Lower leg skin (tissue), 4 donors: ENCODE measurements at regions not wholly inside any gene's neighbourhood (a gene's known extent, or its start where the extent isn't known, plus 50 kb on each side); places are given as distances from the start of the nearest gene placed in this dataset.
"Not testable (repeated sequence)": the region's sequence is repeated elsewhere in the genome, so short reads cannot be mapped to it uniquely, and the experiment has no call there.

Experiments used
- DNase-seq, 2 donors: peaks; one replicate each; pipeline ENCODE4 v3.0.0-alpha.2; 2019; ENCODE audit warnings: low spot score in 2 of 2
- H3K4me3 ChIP-seq: fragments of 200-600 bp; sonication (generic); 2 replicates; pipeline ENCODE4 v1.5.1; 2017; ENCODE audit warnings: mild to moderate bottlenecking, low read depth; ENCODE audit not compliant: poor library complexity, severe bottlenecking
- CTCF ChIP-seq, 3 donors: fragments of 450-650 bp; IDR thresholded peaks; one replicate each; pipeline ENCODE4 v1.5.1; 2016; ENCODE audit warnings: antibody characterized with exemption in 3 of 3, mild to moderate bottlenecking in 3 of 3, moderate library complexity in 2 of 3
- POLR2A ChIP-seq, 2 donors: fragments of 450-650 bp; IDR thresholded peaks; one replicate each; pipeline ENCODE4 v1.6.1; 2016 to 2017; ENCODE audit warnings: antibody characterized with exemption in 2 of 2, mild to moderate bottlenecking in 1 of 2, moderate library complexity in 1 of 2
- WGBS, 2 donors: methylation state at CpG; one replicate each; pipeline ENCODE4 v1.1.5; 2018; 5-methylcytosine and 5-hydroxymethylcytosine counted together
- intact Hi-C: fragments of 100-400 bp; cut with DNase I; formaldehyde crosslinking; loops from one replicate; pipeline ENCODE4 v1.15.0; 2023; ENCODE audit warnings: low total_unique reads

GRCh38 chr7:131835141-131835540, 278.7 kb upstream of the PODXL start:
- WGBS, 2 donors = 80 to 81% methylated on average over 3 of the region's 3 CpGs
- DNase-seq = no peak
- no peak overlapping the region for H3K4me3 ChIP-seq
- intact Hi-C loops = no loop called here
- no peak for TF ChIP-seq CTCF (IDR thresholded peaks at IDR 0.05)
- TF ChIP-seq POLR2A (IDR thresholded peaks at IDR 0.05) = no peak

GRCh38 chr7:131830681-131831080, 274.3 kb upstream of the PODXL start:
- H3K4me3 ChIP-seq = no peak overlapping the region
- TF ChIP-seq CTCF (IDR thresholded peaks at IDR 0.05) (no peak), POLR2A (IDR thresholded peaks at IDR 0.05) (no peak)
- DNase-seq = no peak
- 78 to 81% methylated on average over 11 of the region's 11 CpGs for WGBS, 2 donors
- intact Hi-C loops = no loop called here

GRCh38 chr7:131829947-131830558, 273.6 kb upstream of the PODXL start:
- no peak overlapping the region for H3K4me3 ChIP-seq
- TF ChIP-seq POLR2A (IDR thresholded peaks at IDR 0.05) = no peak
- TF ChIP-seq CTCF (IDR thresholded peaks at IDR 0.05) = no peak
- DNase-seq = no peak
- intact Hi-C loops = no loop called here
- WGBS, 2 donors = 11 to 17% methylated on average over 16 to 18 of the region's 18 CpGs

GRCh38 chr7:131827421-131827820, 271.0 kb upstream of the PODXL start:
- no peak overlapping the region for H3K4me3 ChIP-seq
- DNase-seq = no peak
- intact Hi-C loops = no loop called here
- WGBS, 2 donors = 66 to 71% methylated on average over 5 of the region's 5 CpGs
- TF ChIP-seq CTCF (IDR thresholded peaks at IDR 0.05) = no peak
- no peak for TF ChIP-seq POLR2A (IDR thresholded peaks at IDR 0.05)

- no peak overlapping the region for H3K4me3 ChIP-seq
- WGBS, 2 donors = 55 to 65% methylated on average over 8 of the region's 8 CpGs
- TF ChIP-seq POLR2A (IDR thresholded peaks at IDR 0.05) (no peak), CTCF (IDR thresholded peaks at IDR 0.05) (no peak)
- DNase-seq = no peak
- intact Hi-C loops = no loop called here
These were observed 270.5 kb upstream of the PODXL start for GRCh38 chr7:131826960-131827359.

- not testable (repeated sequence) for DNase-seq, H3K4me3 ChIP-seq
- WGBS, 2 donors = 87 to 90% methylated on average over 8 of the region's 8 CpGs
- intact Hi-C loops = loop anchor here (5.0 kb wide), 1 partner anchor 1058 kb away; no protein-coding TSS in a partner anchor
These were observed 267.6 kb upstream of the PODXL start for GRCh38 chr7:131823961-131824440.
